Stomach (tissue), 8 donors: ENCODE measurements at regions not wholly inside any gene's neighbourhood (a gene's known extent, or its start where the extent isn't known, plus 50 kb on each side); places are given as distances from the start of the nearest gene placed in this dataset.
A peak's percentile ranks its signal among the peaks of the same experiment; 100 is the strongest.

Source experiments
- DNase-seq, 2 donors: peaks; one replicate each; pipeline versions ENCODE4 v3.0.0 to v3.0.0-alpha.2; 2013 to 2019
- H3K27ac ChIP-seq, 5 donors: fragments of 200-600 bp in 4 of 5; sonication (generic) in 4 of 5; one replicate each; pipeline ENCODE4 v1.5.1; 2013 to 2019; ENCODE audit warnings: mild to moderate bottlenecking in 1 of 5, moderate library complexity in 1 of 5
- H3K27me3 ChIP-seq, 3 donors: fragments of 200-600 bp; sonication (generic); one replicate each; pipeline ENCODE4 v1.5.1; 2017 to 2019; ENCODE audit warnings: mixed run types in 1 of 3
- H3K36me3 ChIP-seq, 4 donors: fragments of 200-600 bp; sonication (generic); 1 replicate in 3 of 4; 2 replicates in 1 of 4; pipeline ENCODE4 v1.5.1; 2016 to 2019
- H3K4me1 ChIP-seq, 4 donors: fragments of 200-600 bp; sonication (generic); one replicate each; pipeline ENCODE4 v1.5.1; 2016 to 2019
- H3K4me3 ChIP-seq, 4 donors: fragments of 200-600 bp; sonication (generic) in 3 of 4; one replicate each; pipeline ENCODE4 v1.5.1; 2016 to 2019; ENCODE audit warnings: mild to moderate bottlenecking in 1 of 4
- H3K9me3 ChIP-seq, 4 donors: fragments of 200-600 bp; sonication (generic); one replicate each; pipeline ENCODE4 v1.5.1; 2016 to 2019
- CTCF ChIP-seq, 7 experiments: fragments of 450-650 bp in 4 of 7; fragments of 200-600 bp in 3 of 7; sonication (generic) in 3 of 7; IDR thresholded peaks; one replicate each; pipeline ENCODE4 v1.5.1; 2016 to 2019; ENCODE audit warnings: antibody characterized with exemption in 7 of 7, control low read depth in 2 of 7, mild to moderate bottlenecking in 1 of 7
- EP300 ChIP-seq: sonication (generic); formaldehyde crosslinking; IDR thresholded peaks from one replicate; pipeline ENCODE4 v1.6.1; 2017; ENCODE audit warnings: antibody characterized with exemption
- POLR2A ChIP-seq, 4 donors: fragments of 450-650 bp; IDR thresholded peaks; one replicate each; pipeline ENCODE4 v1.6.1; 2016; ENCODE audit warnings: antibody characterized with exemption in 4 of 4, control low read depth in 2 of 4, mild to moderate bottlenecking in 1 of 4, moderate library complexity in 1 of 4
- POLR2AphosphoS5 ChIP-seq, 3 donors: sonication (generic); formaldehyde crosslinking; IDR thresholded peaks; one replicate each; pipeline ENCODE4 v1.6.1; 2016; ENCODE audit warnings: antibody characterized with exemption in 3 of 3
- WGBS, 5 donors: extraction: QIAGEN DNeasy Blood & Tissue Kit in 3 of 5; methylation state at CpG; one replicate each; pipeline versions ENCODE4 v1.1.5 to v1.1.7; 2013 to 2018; 5-methylcytosine and 5-hydroxymethylcytosine counted together
- intact Hi-C: fragments of 100-400 bp; cut with DNase I; formaldehyde crosslinking; loops from one replicate; pipeline ENCODE4 v1.15.1; 2023; ENCODE audit warnings: low total_unique reads
- donor health status: healthy with polysubstance abuse.
- donor health status: Bipolar disorder and iron deficiency.
- donor health status: healthy.

- Histone ChIP-seq H3K27me3 (no peaks in the 10 kb centered on the region), H3K4me3 (no peak overlapping the region), H3K9me3 (no peaks in the 10 kb centered on the region), H3K36me3 (no peaks in the 10 kb centered on the region), H3K4me1 (peaks cover 0 to 34% (median 13%) of the 10 kb centered on the region in 4 donors), H3K27ac (no peak overlapping the region)
- peak in 1 of 2 donors; percentile 19 for DNase-seq
- intact Hi-C loops, result no loop called here
- TF ChIP-seq EP300 (no peak), CTCF (IDR thresholded peaks at IDR 0.05) (no peak), POLR2A (IDR thresholded peaks at IDR 0.05) (no peak), POLR2AphosphoS5 (IDR thresholded peaks at IDR 0.05) (no peak)
- WGBS, 5 donors, result 72 to 81% (median 78%) methylated on average over 7 of the region's 7 CpGs
Observed at GRCh38 chr3:177333533-177334520, 136.5 kb upstream of the TBL1XR1 start.

- H3K36me3 ChIP-seq, result no peaks in the 10 kb centered on the region
- DNase-seq, result no peak
- TF ChIP-seq POLR2AphosphoS5 (IDR thresholded peaks at IDR 0.05), result no peak
- no peak for TF ChIP-seq EP300
- no peak for TF ChIP-seq CTCF (IDR thresholded peaks at IDR 0.05)
- TF ChIP-seq POLR2A (IDR thresholded peaks at IDR 0.05), result no peak
- H3K27me3 ChIP-seq, result no peaks in the 10 kb centered on the region
- intact Hi-C loops, result no loop called here
- H3K4me1 ChIP-seq, result peaks cover 3 to 43% (median 17%) of the 10 kb centered on the region in 4 donors
- no peaks in the 10 kb centered on the region for H3K9me3 ChIP-seq
- no peak overlapping the region for H3K27ac ChIP-seq
- H3K4me3 ChIP-seq, result no peak overlapping the region
- WGBS, 5 donors, result 93 to 98% (median 95%) methylated on average over 5 of the region's 5 CpGs
Observed at GRCh38 chr3:177334803-177335202, 137.5 kb upstream of the TBL1XR1 start.

GRCh38 chr3:177335728-177336127 lies 138.4 kb upstream of the TBL1XR1 start:
- no peaks in the 10 kb centered on the region for H3K9me3 ChIP-seq
- no peaks in the 10 kb centered on the region for H3K27me3 ChIP-seq
- 48 to 60% (median 57%) methylated on average over 3 of the region's 3 CpGs for WGBS, 5 donors
- peak in 1 of 2 donors; percentile 17 for DNase-seq
- H3K4me3 ChIP-seq, result no peak overlapping the region
- H3K4me1 ChIP-seq, result peaks cover 3 to 43% (median 17%) of the 10 kb centered on the region in 4 donors
- intact Hi-C loops, result no loop called here
- no peaks in the 10 kb centered on the region for H3K36me3 ChIP-seq
- no peak for TF ChIP-seq EP300
- no peak for TF ChIP-seq CTCF (IDR thresholded peaks at IDR 0.05)
- TF ChIP-seq POLR2A (IDR thresholded peaks at IDR 0.05), result no peak
- TF ChIP-seq POLR2AphosphoS5 (IDR thresholded peaks at IDR 0.05), result no peak
- no peak overlapping the region for H3K27ac ChIP-seq

GRCh38 chr3:177336873-177337450 lies 139.7 kb upstream of the TBL1XR1 start:
- WGBS, 5 donors, result 74 to 92% (median 88%) methylated on average over 5 of the region's 5 CpGs
- no peaks in the 10 kb centered on the region for H3K36me3 ChIP-seq
- H3K27ac ChIP-seq, result no peak overlapping the region
- intact Hi-C loops, result no loop called here
- TF ChIP-seq EP300 (no peak), CTCF (IDR thresholded peaks at IDR 0.05) (no peak), POLR2AphosphoS5 (IDR thresholded peaks at IDR 0.05) (no peak), POLR2A (IDR thresholded peaks at IDR 0.05) (no peak)
- DNase-seq, result peak in 1 of 2 donors; percentile 13
- peaks cover 3 to 46% (median 17%) of the 10 kb centered on the region in 4 donors for H3K4me1 ChIP-seq
- no peaks in the 10 kb centered on the region for H3K27me3 ChIP-seq
- H3K4me3 ChIP-seq, result no peak overlapping the region
- H3K9me3 ChIP-seq, result no peaks in the 10 kb centered on the region
